Retina (tissue), 1 donor: ENCODE measurements at regions not wholly inside any gene's neighbourhood (a gene's known extent, or its start where the extent isn't known, plus 50 kb on each side); places are given as distances from the start of the nearest gene placed in this dataset.
A peak's percentile ranks its signal among the peaks of the same experiment; 100 is the strongest.
"Not testable (repeated sequence)": the region's sequence is repeated elsewhere in the genome, so short reads cannot be mapped to it uniquely, and the experiment has no call there.

Source experiments
- DNase-seq: peaks from one replicate; pipeline ENCODE4 v3.0.0-alpha.2; 2016

DNA sequence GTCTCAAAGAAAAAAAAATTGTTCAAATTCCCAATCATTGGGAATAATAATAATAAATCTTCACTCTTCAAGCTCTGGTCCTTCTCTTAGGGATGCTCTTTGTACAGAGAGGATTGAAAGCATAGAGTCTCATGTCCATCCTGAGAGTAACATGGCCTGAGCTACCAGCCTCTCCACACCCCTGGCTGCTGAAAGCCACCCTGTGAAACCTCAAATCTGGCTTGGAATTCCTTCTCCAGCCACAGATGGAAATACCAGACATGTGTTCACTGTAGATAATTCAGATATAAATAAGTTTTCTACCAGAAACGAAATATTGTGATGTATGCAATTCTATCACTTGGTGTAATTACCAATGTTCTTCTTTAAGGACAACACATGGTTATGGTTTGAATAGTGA is 140.6 kb downstream of the ARSF start:
- DNase-seq, result no peak

DNA sequence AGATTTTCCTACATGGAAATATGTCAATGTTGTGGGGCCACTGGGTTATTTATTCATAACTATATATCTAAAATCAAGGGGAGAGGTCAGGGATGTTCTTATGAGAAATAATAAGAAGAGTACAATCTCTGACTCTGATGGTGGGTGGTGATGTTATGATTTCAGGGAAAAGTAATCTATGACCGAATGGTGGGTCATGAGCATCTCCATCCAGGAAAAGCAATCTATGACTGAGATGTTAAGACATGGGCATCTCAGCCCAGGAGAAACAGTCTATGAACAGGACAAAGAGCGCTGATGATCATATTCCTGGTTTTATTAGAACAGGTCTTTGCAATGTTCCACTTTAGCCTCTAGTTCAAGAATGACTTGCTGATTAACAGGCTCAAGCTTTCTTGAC is 137.1 kb downstream of the ARSF start:
- no peak for DNase-seq

DNA sequence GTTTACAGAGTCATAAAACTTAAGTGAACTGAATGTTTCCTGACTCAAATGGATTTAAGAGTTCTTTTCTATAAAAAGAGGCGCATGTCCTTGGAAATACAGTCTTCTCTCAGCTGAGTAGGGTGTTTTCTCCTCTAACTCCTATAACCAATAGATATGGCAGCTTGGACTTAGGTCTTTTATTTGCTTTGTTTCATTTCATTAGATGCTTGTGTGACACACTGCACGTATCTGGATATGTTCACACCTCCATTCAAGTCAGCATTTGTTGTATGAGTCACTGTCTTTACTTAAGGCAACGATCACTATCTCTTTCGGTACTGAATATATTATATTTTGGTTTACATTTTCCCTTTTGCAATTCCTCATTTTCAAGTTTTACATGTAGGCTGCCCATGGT is 136.6 kb downstream of the ARSF start:
- DNase-seq, result no peak

DNA sequence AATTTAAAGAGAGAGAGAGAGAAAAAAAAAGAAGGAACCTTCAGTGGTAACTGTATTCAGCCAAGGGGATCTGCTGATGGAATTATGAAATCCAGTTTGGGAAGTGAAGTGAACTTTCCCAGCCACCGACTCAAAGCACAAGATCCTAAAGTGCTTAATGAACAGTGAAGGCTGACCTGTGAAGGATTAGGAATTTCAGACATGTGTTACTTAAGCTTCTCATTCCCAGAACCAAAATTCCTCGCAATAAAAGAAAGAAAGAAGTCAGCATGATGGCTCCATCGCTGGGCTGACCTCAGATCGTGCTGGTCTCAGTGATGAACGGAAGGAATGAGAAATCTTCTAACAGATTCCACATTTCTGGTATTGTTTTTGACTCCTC is 135.2 kb downstream of the ARSF start:
- peak; percentile 4 for DNase-seq

DNA sequence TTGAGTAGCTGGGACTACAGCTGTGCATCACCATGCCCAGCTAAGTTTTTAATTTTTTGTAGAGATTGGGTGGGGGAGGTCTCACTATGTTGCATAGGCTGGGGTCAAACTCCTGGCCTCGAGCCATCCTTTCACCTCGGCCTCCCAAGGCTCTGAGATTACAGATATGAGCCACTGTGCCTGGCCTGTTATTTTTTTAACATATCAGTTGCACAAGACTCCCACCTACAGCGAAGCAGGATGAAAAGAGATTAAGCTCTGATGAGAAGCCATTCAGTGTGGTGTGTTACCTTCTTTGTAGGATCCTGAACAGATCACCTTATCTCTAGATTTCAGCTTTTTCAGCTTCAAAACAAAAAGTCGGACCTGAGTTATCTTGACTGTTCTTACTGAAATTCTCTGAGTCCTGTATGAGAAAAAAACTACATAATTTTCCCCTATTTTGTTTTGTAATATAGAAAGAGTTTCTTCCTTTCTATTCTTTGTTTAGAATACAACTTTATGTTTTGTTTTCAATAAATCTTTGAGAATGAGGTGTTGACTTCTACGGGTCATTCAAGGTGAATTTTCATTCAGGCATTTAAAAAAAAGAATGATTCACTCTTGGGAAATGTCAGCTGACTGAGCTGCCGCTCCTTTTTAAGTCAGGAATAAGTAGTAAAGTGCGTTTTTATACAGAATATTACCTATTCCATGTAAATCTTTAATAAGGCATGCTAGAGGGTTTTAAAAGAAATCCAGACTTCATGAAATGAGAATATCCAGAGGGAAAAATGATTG is 134.6 kb downstream of the ARSF start:
- DNase-seq, result no peak

DNA sequence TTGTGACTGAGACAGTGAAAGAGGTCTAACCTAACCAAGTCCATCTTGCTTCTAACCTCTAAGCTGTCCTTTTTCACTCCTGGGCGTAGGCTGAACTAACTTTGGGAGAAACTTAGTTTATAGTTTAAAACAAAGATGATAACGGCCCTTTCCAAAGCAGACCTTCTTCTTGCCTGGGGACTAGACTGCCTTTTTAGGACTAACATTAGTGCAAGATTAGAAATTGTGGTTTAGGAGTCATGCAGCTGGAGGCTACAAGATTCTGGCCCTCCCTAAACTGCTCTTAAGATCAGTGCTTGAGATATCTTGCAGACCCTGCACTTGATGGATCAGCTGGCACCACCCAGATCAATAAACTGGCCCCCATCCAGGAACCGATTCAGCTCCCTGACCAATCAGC is 130.9 kb downstream of the ARSF start:
- DNase-seq, result not testable (repeated sequence)

DNA sequence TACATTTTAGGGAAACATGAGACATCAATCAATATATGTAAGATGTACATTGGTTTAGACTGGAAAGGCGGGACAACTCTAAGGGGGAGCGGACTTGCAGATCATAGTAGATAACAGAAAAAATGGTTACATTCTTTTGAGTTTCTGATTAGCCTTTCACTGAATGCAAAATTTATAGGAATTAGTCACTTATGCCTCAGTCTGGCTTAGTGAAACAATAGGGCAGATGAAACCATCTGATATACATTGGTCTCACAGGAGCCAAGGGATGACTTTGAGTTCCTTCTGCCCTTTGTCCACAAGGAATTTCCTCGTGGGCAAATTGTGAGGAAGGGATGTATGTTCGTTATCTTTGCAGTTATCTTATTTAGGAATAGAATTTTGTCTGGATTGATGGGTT is 128.2 kb downstream of the ARSF start:
- no peak for DNase-seq

DNA sequence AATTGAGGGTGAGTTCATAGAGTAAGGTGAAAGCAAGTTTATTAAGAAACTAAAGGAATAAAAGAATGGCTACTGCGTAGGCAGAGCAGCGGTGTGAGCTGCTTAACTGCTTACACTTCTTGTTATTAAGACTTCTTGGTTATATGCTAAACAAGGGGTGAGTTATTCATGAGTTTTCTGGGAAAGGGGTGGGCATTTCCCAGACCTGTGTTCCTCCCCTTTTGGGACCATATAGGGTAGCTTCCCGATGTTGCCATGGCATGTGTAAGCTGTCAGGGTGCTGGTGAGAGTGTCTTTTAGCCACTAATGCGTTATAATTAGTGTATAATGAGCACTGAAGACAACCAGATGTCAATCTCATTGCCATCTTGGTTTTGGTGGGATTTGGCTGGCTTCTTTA is 126.5 kb downstream of the ARSF start:
- no peak for DNase-seq

DNA sequence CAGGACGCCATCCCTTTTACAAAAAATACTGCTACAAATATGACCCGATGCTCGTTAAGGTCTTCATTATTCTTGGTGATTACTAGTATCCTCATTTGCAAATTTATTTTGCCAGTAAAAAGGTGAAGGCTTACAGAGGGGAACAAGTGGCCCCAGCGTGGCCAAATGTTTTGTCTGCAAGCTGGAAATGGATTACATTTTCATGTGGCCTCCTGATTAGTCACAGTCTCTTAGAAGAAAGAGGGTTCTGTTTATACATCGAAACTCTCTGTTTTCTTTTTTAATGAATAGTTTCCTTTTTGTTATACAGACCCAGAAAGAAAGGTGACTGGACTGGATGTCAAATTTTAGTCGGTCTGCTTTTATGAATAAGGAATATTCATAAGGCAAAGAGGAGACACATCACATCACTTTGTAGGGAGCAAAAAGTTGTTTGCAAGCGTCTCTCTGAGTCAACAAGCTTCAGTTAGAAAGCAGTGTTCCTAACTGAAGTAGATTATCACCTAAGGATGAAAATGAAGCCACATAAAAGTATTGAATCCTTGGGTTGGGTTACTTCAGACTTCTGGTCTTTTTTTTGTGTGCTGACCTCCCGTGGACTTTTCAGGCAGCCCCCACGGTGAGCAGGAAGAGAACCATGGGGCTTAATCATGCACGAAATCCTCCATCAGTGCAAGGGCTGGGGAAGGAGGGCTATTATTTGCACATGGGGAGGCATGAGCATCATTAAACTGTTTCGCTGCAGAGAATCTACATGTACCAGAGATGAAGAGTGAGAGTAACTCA is 125.6 kb downstream of the ARSF start:
- DNase-seq, result no peak

DNA sequence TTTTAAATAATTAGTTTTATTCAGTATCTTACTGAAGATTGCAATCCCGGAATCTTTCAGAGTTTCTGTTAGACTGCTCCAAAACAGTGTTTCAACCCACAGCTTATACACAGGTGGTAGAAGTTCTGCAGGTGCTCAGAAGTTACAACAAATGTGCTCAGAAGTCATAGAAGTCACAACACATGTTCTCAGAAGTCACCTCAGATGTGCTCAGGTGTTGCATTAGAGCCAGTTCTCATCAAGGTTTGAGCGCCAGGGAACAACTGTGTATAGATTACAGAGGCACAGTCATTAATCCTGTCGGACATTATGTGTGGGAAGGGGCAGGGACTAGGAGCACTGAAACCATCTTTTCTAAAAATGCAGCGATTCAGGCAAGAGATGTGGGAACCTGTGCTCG is 124.5 kb downstream of the ARSF start:
- DNase-seq, result no peak
